ENCODE measurements at regions not wholly inside any gene's neighbourhood (a gene's known extent, or its start where the extent isn't known, plus 50 kb on each side); places are given as distances from the start of the nearest gene placed in this dataset.
A peak's percentile ranks its signal among the peaks of the same experiment; 100 is the strongest.
"Not testable (repeated sequence)": the region's sequence is repeated elsewhere in the genome, so short reads cannot be mapped to it uniquely, and the experiment has no call there.

GRCh38 chr1:182259229-182259872 is 132.2 kb downstream of the GLUL start:
- DNase-seq (peak; percentile 78), ATAC-seq (peak; percentile 85)
- no peaks in the 10 kb centered on the region for H3K9me3 Mint-ChIP-seq (ENCODE audit: low read depth)
- no peak overlapping the region for H3K4me3 Mint-ChIP-seq
- no peaks in the 10 kb centered on the region for H3K27me3 Mint-ChIP-seq
- ChIA-PET CTCF (interaction anchor here (0.9 to 1.4 kb wide), 3 partner anchors 10 to 138 kb away, joined by 3 to 5 read pairs (median 4); no protein-coding TSS in a partner anchor), POLR2A (no interaction called here)
- peak overlapping the region; percentile 85 for H3K27ac Mint-ChIP-seq
- H3K4me1 Mint-ChIP-seq: peaks cover 25% of the 10 kb centered on the region
- no peaks in the 10 kb centered on the region for H3K36me3 Mint-ChIP-seq (ENCODE audit: low read depth)
- intact Hi-C loops (cut with DNase I, micrococcal nuclease): loop anchor here (1.0 kb wide), 1 partner anchor 10 kb away; no protein-coding TSS in a partner anchor

GRCh38 chr1:182257369-182258063 is 134.1 kb downstream of the GLUL start:
- no peak for DNase-seq
- intact Hi-C loops (cut with DNase I, micrococcal nuclease): no loop called here
- H3K27me3 Mint-ChIP-seq: no peaks in the 10 kb centered on the region
- ChIA-PET CTCF (interaction anchor here (1.3 kb wide), 1 partner anchor 20 kb away, joined by 3 read pairs; no protein-coding TSS in a partner anchor), POLR2A (no interaction called here)
- peaks cover 23% of the 10 kb centered on the region for H3K4me1 Mint-ChIP-seq
- no peak overlapping the region for H3K4me3 Mint-ChIP-seq
- H3K36me3 Mint-ChIP-seq (ENCODE audit: low read depth): peaks cover 2% of the 10 kb centered on the region
- H3K27ac Mint-ChIP-seq: no peak overlapping the region
- no peaks in the 10 kb centered on the region for H3K9me3 Mint-ChIP-seq (ENCODE audit: low read depth)
- ATAC-seq: no peak

DNA sequence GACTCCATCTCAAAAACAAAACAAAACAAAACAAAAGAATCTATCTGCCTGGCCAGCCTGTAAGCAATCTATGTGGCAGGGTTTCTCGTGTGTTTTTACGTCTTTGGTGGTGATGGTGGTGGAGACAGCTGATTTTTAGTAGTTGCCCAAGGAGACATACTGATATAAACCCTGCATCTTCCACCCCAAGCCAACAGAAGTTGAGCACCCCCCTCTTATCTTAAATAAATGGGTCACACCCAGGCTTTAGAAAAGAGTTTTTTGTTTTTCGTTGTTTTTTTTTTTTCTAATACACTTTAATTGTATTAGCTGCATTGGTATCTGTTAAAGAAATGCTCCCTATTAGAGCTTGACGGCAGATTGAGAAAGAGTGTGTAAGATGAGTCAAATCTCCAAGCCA is 134.7 kb downstream of the GLUL start:
- ChIA-PET POLR2A (interaction anchor here (0.7 kb wide), 1 partner anchor 14 kb away, joined by 3 read pairs; no protein-coding TSS in a partner anchor), CTCF (no interaction called here)
- DNase-seq: no peak
- peaks cover 2% of the 10 kb centered on the region for H3K36me3 Mint-ChIP-seq (ENCODE audit: low read depth)
- no peaks in the 10 kb centered on the region for H3K27me3 Mint-ChIP-seq
- no peak overlapping the region for H3K4me3 Mint-ChIP-seq
- no peak for ATAC-seq
- H3K9me3 Mint-ChIP-seq (ENCODE audit: low read depth): no peaks in the 10 kb centered on the region
- intact Hi-C loops (cut with DNase I, micrococcal nuclease): no loop called here
- H3K27ac Mint-ChIP-seq: no peak overlapping the region
- peaks cover 18% of the 10 kb centered on the region for H3K4me1 Mint-ChIP-seq

- DNase-seq: no peak
- Mint-ChIP-seq H3K9me3 (ENCODE audit: low read depth) (no peaks in the 10 kb centered on the region), H3K27me3 (no peaks in the 10 kb centered on the region), H3K36me3 (ENCODE audit: low read depth) (peaks cover 2% of the 10 kb centered on the region), H3K27ac (no peak overlapping the region), H3K4me1 (peaks cover 15% of the 10 kb centered on the region), H3K4me3 (no peak overlapping the region)
- POLR2A ChIA-PET: no interaction called here
- CTCF ChIA-PET: interaction anchor here (0.9 kb wide), 1 partner anchor 141 kb away, joined by 3 read pairs; no protein-coding TSS in a partner anchor
- intact Hi-C loops (cut with DNase I, micrococcal nuclease): no loop called here
- ATAC-seq: no peak
Observed at GRCh38 chr1:182255494-182255893, 136.1 kb downstream of the GLUL start.

DNA sequence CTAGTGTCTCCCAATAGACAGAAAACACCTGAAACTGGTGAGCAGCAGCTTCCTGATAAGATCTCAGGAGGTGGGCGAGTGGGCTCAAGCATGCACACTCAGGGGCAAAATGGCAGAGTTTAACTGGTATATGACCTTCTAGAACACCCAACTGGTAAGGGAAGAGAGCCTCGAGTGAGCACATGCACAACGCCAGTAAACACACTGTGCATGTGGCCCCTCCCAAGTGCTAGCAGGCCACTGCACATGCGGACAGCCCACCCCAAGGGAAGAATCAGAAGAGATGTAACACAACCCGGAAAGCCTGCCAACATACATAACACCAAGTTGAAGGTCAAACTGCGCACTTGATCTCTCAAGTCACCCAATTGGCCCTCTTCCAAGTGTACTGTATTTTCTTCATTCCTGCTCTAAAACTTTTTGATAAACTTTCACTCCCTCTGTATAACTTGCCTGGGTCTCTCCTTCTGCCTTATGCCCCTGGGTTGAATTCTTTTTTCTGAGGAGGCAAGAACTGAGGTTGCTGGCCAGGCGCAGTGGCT is 138.2 kb downstream of the GLUL start:
- Mint-ChIP-seq H3K4me1 (peaks cover 14% of the 10 kb centered on the region), H3K36me3 (ENCODE audit: low read depth) (peaks cover 2% of the 10 kb centered on the region), H3K4me3 (no peak overlapping the region), H3K27me3 (no peaks in the 10 kb centered on the region), H3K27ac (no peak overlapping the region), H3K9me3 (ENCODE audit: low read depth) (no peaks in the 10 kb centered on the region)
- DNase-seq (no peak), ATAC-seq (no peak)
- POLR2A ChIA-PET: interaction anchor here (0.6 kb wide), 1 partner anchor 173 kb away, joined by 4 read pairs; no protein-coding TSS in a partner anchor
- CTCF ChIA-PET: no interaction called here
- intact Hi-C loops (cut with DNase I, micrococcal nuclease): no loop called here

DNA sequence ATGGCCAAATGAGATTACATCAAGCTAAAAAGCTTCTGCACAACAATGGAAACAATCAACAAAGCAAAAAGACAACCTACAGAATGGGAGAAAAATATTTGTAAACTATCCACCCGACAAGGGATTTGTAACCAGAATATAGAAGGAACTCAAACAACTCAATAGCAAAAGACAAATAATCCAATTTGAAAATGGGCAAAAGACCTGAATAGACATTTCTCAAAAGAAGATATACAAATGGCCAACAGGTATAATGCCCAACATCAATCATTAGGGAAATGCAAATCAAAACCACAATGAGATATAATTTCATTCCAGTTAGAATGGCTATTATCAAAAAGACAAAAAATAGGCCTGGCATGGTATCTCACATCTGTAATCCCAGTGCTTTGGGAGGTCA is 140.0 kb downstream of the GLUL start:
- H3K4me3 Mint-ChIP-seq: no peak overlapping the region
- intact Hi-C loops (cut with DNase I, micrococcal nuclease): no loop called here
- ChIA-PET POLR2A (no interaction called here), CTCF (no interaction called here)
- no peaks in the 10 kb centered on the region for H3K27me3 Mint-ChIP-seq
- no peaks in the 10 kb centered on the region for H3K9me3 Mint-ChIP-seq (ENCODE audit: low read depth)
- peaks cover 22% of the 10 kb centered on the region for H3K4me1 Mint-ChIP-seq
- DNase-seq: no peak
- H3K36me3 Mint-ChIP-seq (ENCODE audit: low read depth): peaks cover 2% of the 10 kb centered on the region
- no peak overlapping the region for H3K27ac Mint-ChIP-seq
- ATAC-seq: no peak

DNA sequence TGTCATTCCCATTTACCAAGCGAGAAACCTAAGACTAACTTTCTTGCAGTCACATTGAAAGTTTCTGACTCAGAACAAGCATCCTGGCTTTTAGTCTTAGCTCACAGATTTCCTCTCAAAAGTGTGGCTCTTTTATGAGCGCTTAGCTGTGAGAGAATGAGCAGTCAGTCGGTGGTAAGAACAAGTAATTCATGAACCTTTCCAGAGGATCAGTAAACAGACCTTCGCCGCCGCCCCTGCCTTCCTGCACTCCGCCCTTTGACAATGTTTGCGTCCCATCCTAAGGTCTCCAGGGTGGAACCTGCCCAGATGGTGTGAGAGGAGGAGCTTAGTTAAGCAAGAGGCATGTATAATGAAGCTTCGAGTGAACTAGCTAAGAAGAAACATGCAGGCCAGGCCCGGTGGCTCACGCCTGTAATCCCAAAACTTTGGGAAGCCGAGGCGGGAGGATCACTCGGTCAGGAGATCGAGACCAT is 142.4 kb downstream of the GLUL start:
- intact Hi-C loops (cut with DNase I, micrococcal nuclease): loop anchor here (1.0 to 10.0 kb wide), 8 partner anchors 10 to 854 kb away; partner anchors contain the start of gene GLUL (in 2 of the 2)
- ATAC-seq: peak; percentile 93
- H3K4me1 Mint-ChIP-seq: peaks cover 22% of the 10 kb centered on the region
- peaks cover 2% of the 10 kb centered on the region for H3K36me3 Mint-ChIP-seq (ENCODE audit: low read depth)
- H3K27me3 Mint-ChIP-seq: peaks cover 2% of the 10 kb centered on the region
- ChIA-PET POLR2A (interaction anchor here (0.7 to 0.8 kb wide), 2 partner anchors 24 to 52 kb away, joined by 3 to 4 read pairs; no protein-coding TSS in a partner anchor), CTCF (interaction anchor here (0.9 to 1.6 kb wide), 4 partner anchors 11 to 340 kb away, joined by 3 to 5 read pairs (median 4); partner anchors contain the start of gene RNASEL)
- H3K4me3 Mint-ChIP-seq: no peak overlapping the region
- peak; percentile 76 for DNase-seq
- no peaks in the 10 kb centered on the region for H3K9me3 Mint-ChIP-seq (ENCODE audit: low read depth)
- peak overlapping the region; percentile 59 for H3K27ac Mint-ChIP-seq

DNA sequence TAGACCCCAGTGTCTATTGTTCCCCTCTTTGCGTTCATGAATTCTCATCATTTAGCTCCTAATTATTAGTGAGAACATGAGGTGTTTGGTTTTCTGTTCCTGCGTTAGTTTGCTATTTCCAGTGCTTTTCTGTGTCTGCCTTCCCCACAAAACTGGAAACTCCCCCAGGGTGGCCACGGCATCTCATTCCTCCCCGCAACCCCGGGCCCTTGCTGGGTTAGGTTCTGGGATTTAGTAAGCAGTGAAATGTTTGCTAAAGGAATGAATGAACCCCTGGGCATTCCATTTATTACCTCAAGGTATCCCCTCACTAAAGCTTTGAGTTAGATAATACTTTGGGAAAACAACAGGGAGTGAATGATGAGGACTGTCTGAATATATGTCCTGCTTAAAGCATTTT is 142.9 kb downstream of the GLUL start:
- ATAC-seq: peak; percentile 37
- CTCF ChIA-PET: interaction anchor here (0.9 to 1.6 kb wide), 4 partner anchors 11 to 341 kb away, joined by 3 to 5 read pairs (median 4); partner anchors contain the start of gene RNASEL
- intact Hi-C loops (cut with DNase I, micrococcal nuclease): loop anchor here (1.0 to 10.0 kb wide), 8 partner anchors 11 to 854 kb away; partner anchors contain the start of gene GLUL (in 2 of the 2)

DNA sequence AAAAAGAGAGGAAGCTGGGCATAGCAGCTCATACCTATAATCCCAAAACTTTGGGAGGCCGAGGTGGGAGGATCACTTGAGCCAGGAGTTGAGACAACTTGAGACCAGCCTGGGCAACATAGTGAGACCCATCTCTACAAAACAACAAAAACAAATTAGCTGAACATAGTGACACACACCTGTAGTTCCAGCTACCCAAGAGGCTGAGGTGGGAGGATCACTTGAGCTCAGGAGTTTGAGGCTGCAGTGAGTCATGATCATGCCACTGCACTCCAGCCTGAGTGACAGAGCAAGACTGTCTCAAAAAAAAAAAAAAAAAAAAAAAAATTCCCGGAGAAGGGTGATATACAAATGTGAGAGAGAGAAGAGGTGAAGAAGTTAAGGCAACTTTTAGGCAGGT is 143.8 kb downstream of the GLUL start:
- H3K27me3 Mint-ChIP-seq; POLR2A ChIA-PET; H3K4me3 Mint-ChIP-seq; H3K36me3 Mint-ChIP-seq (ENCODE audit: low read depth); H3K9me3 Mint-ChIP-seq (ENCODE audit: low read depth); CTCF ChIA-PET; H3K27ac Mint-ChIP-seq; ATAC-seq: not testable (repeated sequence)
- intact Hi-C loops (cut with DNase I, micrococcal nuclease): loop anchor here (2.0 to 10.0 kb wide), 5 partner anchors 105 to 853 kb away; partner anchors contain the start of gene GLUL (in 1 of the 2)
- H3K4me1 Mint-ChIP-seq: peaks cover 22% of the 10 kb centered on the region
- DNase-seq: peak; percentile 45

More for the DNA sequence above, 142.9 kb downstream of the GLUL start:
- Mint-ChIP-seq H3K27me3 (peaks cover 4% of the 10 kb centered on the region), H3K4me1 (peaks cover 22% of the 10 kb centered on the region), H3K4me3 (no peak overlapping the region), H3K36me3 (ENCODE audit: low read depth) (peaks cover 2% of the 10 kb centered on the region), H3K9me3 (ENCODE audit: low read depth) (no peaks in the 10 kb centered on the region), H3K27ac (no peak overlapping the region)
- DNase-seq: peak; percentile 76
- POLR2A ChIA-PET: interaction anchor here (0.7 to 0.8 kb wide), 2 partner anchors 24 to 53 kb away, joined by 3 to 4 read pairs; no protein-coding TSS in a partner anchor

DNA sequence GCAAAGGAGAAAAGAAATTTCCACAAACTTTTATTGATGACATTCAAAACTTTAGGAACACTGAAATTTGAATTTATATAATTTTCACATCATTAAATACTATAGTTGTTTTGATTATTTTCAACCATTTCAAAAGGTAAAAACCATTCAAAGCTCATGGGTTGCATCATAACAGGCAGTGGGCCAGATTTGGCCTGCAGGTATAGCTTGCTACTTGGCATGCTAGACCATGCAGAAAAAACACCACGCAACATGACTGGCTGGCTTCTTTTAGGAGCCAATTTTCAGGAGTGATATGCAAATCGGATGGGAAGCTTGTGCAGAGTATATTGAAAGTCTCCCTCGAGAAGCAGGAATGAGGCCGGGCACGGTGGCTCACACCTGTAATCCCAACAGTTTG is 144.8 kb downstream of the GLUL start:
- Mint-ChIP-seq H3K27me3 (peaks cover 4% of the 10 kb centered on the region), H3K9me3 (ENCODE audit: low read depth) (no peaks in the 10 kb centered on the region), H3K4me1 (peaks cover 22% of the 10 kb centered on the region), H3K27ac (no peak overlapping the region), H3K36me3 (ENCODE audit: low read depth) (no peaks in the 10 kb centered on the region), H3K4me3 (no peak overlapping the region)
- DNase-seq (no peak), ATAC-seq (no peak)
- ChIA-PET POLR2A (no interaction called here), CTCF (interaction anchor here (0.6 kb wide), 1 partner anchor 162 kb away, joined by 3 read pairs; no protein-coding TSS in a partner anchor)
- intact Hi-C loops (cut with DNase I, micrococcal nuclease): loop anchor here (5.0 to 10.0 kb wide), 4 partner anchors 146 to 852 kb away; partner anchors contain the start of gene GLUL (in 1 of the 2)

DNA sequence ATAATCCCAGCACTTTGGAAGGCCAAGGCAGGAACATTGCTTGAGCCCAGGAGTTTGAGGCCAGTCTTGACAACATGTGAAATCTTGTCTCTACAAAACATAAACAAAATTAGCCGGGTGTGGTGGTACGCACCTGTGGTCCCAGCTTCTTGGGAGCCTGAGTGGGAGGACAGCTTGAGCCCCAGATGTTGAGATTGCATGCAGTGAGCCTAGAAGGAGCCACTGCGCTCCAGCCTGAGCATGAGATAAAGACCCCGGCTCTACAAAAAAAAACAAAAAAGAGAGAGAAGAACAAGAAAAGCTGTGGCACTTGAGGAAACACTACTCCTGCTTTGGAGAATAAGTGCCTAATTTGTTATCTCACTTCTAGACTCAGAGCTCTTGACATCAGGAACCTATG is 146.6 kb downstream of the GLUL start:
- no peak for ATAC-seq
- intact Hi-C loops (cut with DNase I, micrococcal nuclease): loop anchor here (5.0 to 10.0 kb wide), 4 partner anchors 147 to 850 kb away; partner anchors contain the start of gene GLUL (in 1 of the 2)
- DNase-seq: no peak
- H3K36me3 Mint-ChIP-seq (ENCODE audit: low read depth): no peaks in the 10 kb centered on the region
- CTCF ChIA-PET: interaction anchor here (1.2 kb wide), 1 partner anchor 16 kb away, joined by 3 read pairs; no protein-coding TSS in a partner anchor
- peaks cover 4% of the 10 kb centered on the region for H3K27me3 Mint-ChIP-seq
- peaks cover 22% of the 10 kb centered on the region for H3K4me1 Mint-ChIP-seq
- H3K27ac Mint-ChIP-seq: no peak overlapping the region
- POLR2A ChIA-PET: no interaction called here
- no peaks in the 10 kb centered on the region for H3K9me3 Mint-ChIP-seq (ENCODE audit: low read depth)
- no peak overlapping the region for H3K4me3 Mint-ChIP-seq
